ENCODE measurements at regions not wholly inside any gene's neighbourhood (a gene's known extent, or its start where the extent isn't known, plus 50 kb on each side); places are given as distances from the start of the nearest gene placed in this dataset.

DNA sequence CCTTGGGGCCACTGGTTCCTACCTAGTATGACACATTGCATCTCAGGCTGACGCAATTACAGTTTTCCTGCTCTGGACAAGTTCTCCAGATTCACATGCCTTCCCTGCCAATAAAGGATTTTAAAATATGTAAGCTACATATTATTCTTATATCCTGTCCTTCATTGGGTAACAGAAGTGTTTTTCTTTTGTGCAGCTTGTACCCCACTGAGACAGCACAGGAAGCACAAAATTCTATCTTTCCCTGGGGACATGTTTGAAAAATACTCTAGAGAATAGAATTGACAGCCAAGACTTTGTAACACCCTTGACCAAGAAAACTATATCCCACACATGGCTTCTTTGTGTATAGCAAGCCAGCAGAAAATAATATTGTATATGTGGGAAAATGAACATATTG lies 456.8 kb downstream of the MAFB start:
- Histone ChIP-seq H3K23me2 (ENCODE audit: low read depth, low read length) (no peaks in the 10 kb centered on the region), H3K4me1 (replicated peaks in 1 of 4; ENCODE audit: control insufficient read depth in 3 of 4, insufficient read depth in 4 of 4, low read length in 3 of 4) (no peaks in the 10 kb centered on the region)
- no peak for TF ChIP-seq SIRT6 (IDR thresholded peaks at IDR 0.05; ENCODE audit: low read length)
- TF ChIP-seq KDM5A (IDR thresholded peaks at IDR 0.05; ENCODE audit: low read length): no peak
- no peak for TF ChIP-seq POU5F1 (IDR thresholded peaks at IDR 0.05; ENCODE audit: low read depth, low read length)
- no peak for TF ChIP-seq SUZ12 (IDR thresholded peaks at IDR 0.05; ENCODE audit: low read length)
- no peak for TF ChIP-seq EGR1 (IDR thresholded peaks at IDR 0.05; ENCODE audit: borderline replicate concordance, low read depth, low read length)
- no peak for TF ChIP-seq CHD1 (IDR thresholded peaks at IDR 0.05; ENCODE audit: low read depth, low read length)
- TF ChIP-seq, protein P1, sequence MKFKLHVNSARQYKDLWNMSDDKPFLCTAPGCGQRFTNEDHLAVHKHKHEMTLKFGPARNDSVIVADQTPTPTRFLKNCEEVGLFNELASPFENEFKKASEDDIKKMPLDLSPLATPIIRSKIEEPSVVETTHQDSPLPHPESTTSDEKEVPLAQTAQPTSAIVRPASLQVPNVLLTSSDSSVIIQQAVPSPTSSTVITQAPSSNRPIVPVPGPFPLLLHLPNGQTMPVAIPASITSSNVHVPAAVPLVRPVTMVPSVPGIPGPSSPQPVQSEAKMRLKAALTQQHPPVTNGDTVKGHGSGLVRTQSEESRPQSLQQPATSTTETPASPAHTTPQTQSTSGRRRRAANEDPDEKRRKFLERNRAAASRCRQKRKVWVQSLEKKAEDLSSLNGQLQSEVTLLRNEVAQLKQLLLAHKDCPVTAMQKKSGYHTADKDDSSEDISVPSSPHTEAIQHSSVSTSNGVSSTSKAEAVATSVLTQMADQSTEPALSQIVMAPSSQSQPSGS (IDR thresholded peaks at IDR 0.05; ENCODE audit: low read length): no peak
- TF ChIP-seq EP300 (IDR thresholded peaks at IDR 0.05; ENCODE audit: borderline replicate concordance in 1 of 2, low read depth in 2 of 2, low read length in 2 of 2): no peak
- no peak for TF ChIP-seq RNF2 (IDR thresholded peaks at IDR 0.05; ENCODE audit: borderline replicate concordance, low read depth, low read length, missing control alignments, poor library complexity, severe bottlenecking)
- TF ChIP-seq CBX5 (IDR thresholded peaks at IDR 0.05; ENCODE audit: low read depth, low read length): no peak
- no peak for TF ChIP-seq TCF12 (IDR thresholded peaks at IDR 0.05; ENCODE audit: low read depth, low read length)
- no peak for TF ChIP-seq ZNF274 (IDR thresholded peaks at IDR 0.05; ENCODE audit: borderline replicate concordance, extremely low read depth, low read length)
- no peak for TF ChIP-seq GABPA (IDR thresholded peaks at IDR 0.05; ENCODE audit: borderline replicate concordance, insufficient read depth, low read length)

More for the DNA sequence above, 456.8 kb downstream of the MAFB start:
- Histone ChIP-seq H4K20me1 (replicated peaks in 1 of 2; ENCODE audit: control insufficient read depth in 1 of 2, insufficient read depth in 2 of 2, low read length in 2 of 2) (no peaks in the 10 kb centered on the region), H2BK20ac (ENCODE audit: low read length) (no peak overlapping the region), H2AK5ac (ENCODE audit: low read depth, low read length) (no peak overlapping the region), H3K18ac (ENCODE audit: extremely low read depth, low read length) (no peak overlapping the region), H3K9me3 (ENCODE audit: insufficient read depth in 2 of 2, low read depth in 1 of 2, low read length in 1 of 2) (no peaks in the 10 kb centered on the region), H4K91ac (replicated peaks; ENCODE audit: insufficient read length, low read length) (no peak overlapping the region), H2BK120ac (replicated peaks; ENCODE audit: low read depth, low read length) (no peak overlapping the region), H3K27ac (ENCODE audit: low read depth, low read length) (no peak overlapping the region), H3K4ac (replicated peaks; ENCODE audit: insufficient read length, low read depth, low read length) (no peak overlapping the region), H4K8ac (ENCODE audit: extremely low read depth, insufficient read depth, low read length) (no peak overlapping the region), H4K5ac (ENCODE audit: insufficient read length, low read depth, low read length) (no peak overlapping the region), H2AFZ (ENCODE audit: low read length) (no peak overlapping the region), H3K27me3 (replicated peaks in 1 of 4; ENCODE audit: control insufficient read depth in 3 of 4, extremely low read depth in 1 of 4, insufficient read depth in 3 of 4, low read length in 3 of 4) (no peaks in the 10 kb centered on the region), H2BK5ac (ENCODE audit: low read depth, low read length) (no peak overlapping the region), H3K36me3 (ENCODE audit: control insufficient read depth in 2 of 4, insufficient read depth in 4 of 4, low read length in 3 of 4) (no peaks in the 10 kb centered on the region), H2BK12ac (ENCODE audit: low read depth, low read length) (no peak overlapping the region), H3K4me3 (ENCODE audit: extremely low read depth in 1 of 4, insufficient read depth in 2 of 4, low read depth in 3 of 4, low read length in 4 of 4) (no peak overlapping the region), H3K23ac (ENCODE audit: insufficient read length) (no peak overlapping the region), H3K4me2 (ENCODE audit: insufficient read depth in 1 of 2, low read depth in 2 of 2, low read length in 2 of 2) (no peak overlapping the region), H3K14ac (ENCODE audit: insufficient read length) (no peak overlapping the region), H3K56ac (replicated peaks; ENCODE audit: insufficient read length, low read depth, low read length) (no peak overlapping the region), H3K9ac (replicated peaks in 1 of 4; ENCODE audit: extremely low read depth in 1 of 4, low read depth in 3 of 4, low read length in 3 of 4) (no peak overlapping the region), H3K79me1 (ENCODE audit: low read depth, low read length) (no peaks in the 10 kb centered on the region), H2BK15ac (ENCODE audit: low read length) (no peak overlapping the region), H3K79me2 (ENCODE audit: control insufficient read depth in 1 of 2, insufficient read depth in 2 of 2, low read length in 2 of 2) (no peaks in the 10 kb centered on the region)
- CTCF ChIA-PET (ENCODE audit: partially characterized antibody): interaction anchor here (1.7 kb wide), 1 partner anchor 18 kb away, joined by 5 read pairs; no protein-coding TSS in a partner anchor
- POLR2A ChIA-PET (ENCODE audit: partially characterized antibody): interaction anchor here (1.2 kb wide), 1 partner anchor 11 kb away, joined by 3 read pairs; no protein-coding TSS in a partner anchor
- no peak for FAIRE-seq
- WGBS, 2 experiments (ENCODE audit: extremely low coverage in 1 of 2, insufficient coverage in 1 of 2, insufficient read length in 1 of 2, insufficient replicate concordance in 2 of 2, low coverage in 1 of 2, low lambda C conversion rate in 2 of 2, missing lambda C conversion rate in 1 of 2): 100% methylated on average over 1 of the region's 1 CpG; no CpG with 5 or more reads in 1 of the 2 experiments
- no peak for DNase-seq (ENCODE audit: low read depth in 1 of 2, low spot score in 2 of 2)
